Loucy (cell line): ENCODE measurements at regions not wholly inside any gene's neighbourhood (a gene's known extent, or its start where the extent isn't known, plus 50 kb on each side); places are given as distances from the start of the nearest gene placed in this dataset.

ENCODE experiments used
- H2AFZ ChIP-seq: fragments of 200-600 bp; sonication (generic); 2 replicates; pipeline ENCODE4 v1.6.0; 2016; ENCODE audit warnings: antibody characterized with exemption, mild to moderate bottlenecking, low read length, moderate library complexity
- H3F3A ChIP-seq: fragments of 200-600 bp; 2 replicates; pipeline ENCODE4 v1.6.0; 2016; ENCODE audit warnings: antibody characterized with exemption, low read depth, mild to moderate bottlenecking
- H3K27me3 ChIP-seq: fragments of 200-600 bp; sonication (generic); 2 replicates; pipeline ENCODE4 v1.6.1; 2014; ENCODE audit warnings: low read length, mild to moderate bottlenecking; ENCODE audit not compliant: insufficient read depth, poor library complexity, severe bottlenecking
- H3K36me3 ChIP-seq: fragments of 200-600 bp; sonication (generic); 2 replicates; pipeline ENCODE4 v1.6.1; 2016; ENCODE audit warnings: low read length; ENCODE audit not compliant: insufficient read depth
- H3K4me1 ChIP-seq: fragments of 200-600 bp; sonication (generic); 2 replicates; pipeline ENCODE4 v1.5.1; 2014; ENCODE audit warnings: low read length, mild to moderate bottlenecking; ENCODE audit not compliant: insufficient read depth, poor library complexity, severe bottlenecking
- H3K4me2 ChIP-seq: fragments of 200-600 bp; sonication (generic); 2 replicates; pipeline ENCODE4 v1.6.0; 2014; ENCODE audit warnings: antibody characterized with exemption, low read length, low read depth, mild to moderate bottlenecking; ENCODE audit not compliant: poor library complexity, severe bottlenecking
- H3K4me3 ChIP-seq: fragments of 200-600 bp; sonication (generic); 2 replicates; pipeline ENCODE4 v1.5.1; 2014; ENCODE audit warnings: low read length, mild to moderate bottlenecking, mixed read lengths; ENCODE audit not compliant: poor library complexity, severe bottlenecking
- H3K79me2 ChIP-seq: fragments of 200-600 bp; sonication (generic); 2 replicates; pipeline ENCODE4 v1.6.1; 2014; ENCODE audit warnings: low read length; ENCODE audit not compliant: insufficient read depth
- H3K9ac ChIP-seq: fragments of 200-600 bp; sonication (generic); 2 replicates; pipeline ENCODE4 v1.6.0; 2014; ENCODE audit warnings: mild to moderate bottlenecking, low read depth, low read length, moderate library complexity; ENCODE audit not compliant: poor library complexity, severe bottlenecking
- H3K9me2 ChIP-seq: fragments of 200-600 bp; sonication (generic); replicated peaks from 2 replicates; pipeline ENCODE4 v1.6.1; 2016; ENCODE audit warnings: low read depth, low read length, mixed read lengths
- H3K9me3 ChIP-seq: fragments of 200-600 bp; sonication (generic); 2 replicates; pipeline ENCODE4 v1.6.1; 2014; ENCODE audit warnings: mild to moderate bottlenecking, antibody characterized with exemption, low read length, low read depth; ENCODE audit not compliant: insufficient read depth
- H4K20me1 ChIP-seq: fragments of 200-600 bp; sonication (generic); 2 replicates; pipeline ENCODE4 v1.6.0; 2014; ENCODE audit warnings: antibody characterized with exemption, low read length, mild to moderate bottlenecking; ENCODE audit not compliant: insufficient read depth, poor library complexity, severe bottlenecking
- EZH2phosphoT487 ChIP-seq: fragments of 200-600 bp; IDR thresholded peaks from 2 replicates; pipeline ENCODE4 v1.6.1; 2018; ENCODE audit warnings: antibody characterized with exemption, mild to moderate bottlenecking, moderate library complexity, borderline replicate concordance
- TF ChIP-seq, protein P1 (sequence below): fragments of 200-600 bp; sonication (generic); conservative IDR thresholded peaks from 2 replicates; pipeline ENCODE4 v1.5.1; 2014; ENCODE audit warnings: mild to moderate bottlenecking, antibody characterized with exemption, low read length

GRCh38 chr12:104896710-104897109 lies 61.4 kb downstream of the SLC41A2 start:
- H3K4me2 ChIP-seq: no peak overlapping the region
- no peaks in the 10 kb centered on the region for H3K79me2 ChIP-seq
- no peaks in the 10 kb centered on the region for H3F3A ChIP-seq
- H3K9me2 ChIP-seq: no peaks in the 10 kb centered on the region
- H2AFZ ChIP-seq: no peak overlapping the region
- H3K36me3 ChIP-seq: no peaks in the 10 kb centered on the region
- H3K4me1 ChIP-seq: no peaks in the 10 kb centered on the region
- H3K9ac ChIP-seq: no peak overlapping the region
- no peak overlapping the region for H3K4me3 ChIP-seq
- H4K20me1 ChIP-seq: no peaks in the 10 kb centered on the region
- no peaks in the 10 kb centered on the region for H3K27me3 ChIP-seq
- no peak for TF ChIP-seq EZH2phosphoT487
- TF ChIP-seq, protein P1, sequence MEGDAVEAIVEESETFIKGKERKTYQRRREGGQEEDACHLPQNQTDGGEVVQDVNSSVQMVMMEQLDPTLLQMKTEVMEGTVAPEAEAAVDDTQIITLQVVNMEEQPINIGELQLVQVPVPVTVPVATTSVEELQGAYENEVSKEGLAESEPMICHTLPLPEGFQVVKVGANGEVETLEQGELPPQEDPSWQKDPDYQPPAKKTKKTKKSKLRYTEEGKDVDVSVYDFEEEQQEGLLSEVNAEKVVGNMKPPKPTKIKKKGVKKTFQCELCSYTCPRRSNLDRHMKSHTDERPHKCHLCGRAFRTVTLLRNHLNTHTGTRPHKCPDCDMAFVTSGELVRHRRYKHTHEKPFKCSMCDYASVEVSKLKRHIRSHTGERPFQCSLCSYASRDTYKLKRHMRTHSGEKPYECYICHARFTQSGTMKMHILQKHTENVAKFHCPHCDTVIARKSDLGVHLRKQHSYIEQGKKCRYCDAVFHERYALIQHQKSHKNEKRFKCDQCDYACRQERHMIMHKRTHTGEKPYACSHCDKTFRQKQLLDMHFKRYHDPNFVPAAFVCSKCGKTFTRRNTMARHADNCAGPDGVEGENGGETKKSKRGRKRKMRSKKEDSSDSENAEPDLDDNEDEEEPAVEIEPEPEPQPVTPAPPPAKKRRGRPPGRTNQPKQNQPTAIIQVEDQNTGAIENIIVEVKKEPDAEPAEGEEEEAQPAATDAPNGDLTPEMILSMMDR: no peak
- peaks cover 8% of the 10 kb centered on the region; the same call in 1 of the 2 replicates for H3K9me3 ChIP-seq

- Histone ChIP-seq H3K79me2 (no peaks in the 10 kb centered on the region), H3K4me3 (no peak overlapping the region), H3K9me3 (peaks cover 8% of the 10 kb centered on the region; the same call in 1 of the 2 replicates), H3K9me2 (no peaks in the 10 kb centered on the region), H3K4me2 (no peak overlapping the region), H3K27me3 (no peaks in the 10 kb centered on the region), H3K4me1 (no peaks in the 10 kb centered on the region), H2AFZ (no peak overlapping the region), H3K9ac (no peak overlapping the region), H3F3A (no peaks in the 10 kb centered on the region), H4K20me1 (no peaks in the 10 kb centered on the region), H3K36me3 (no peaks in the 10 kb centered on the region)
- TF ChIP-seq, protein P1: no peak
- TF ChIP-seq EZH2phosphoT487: no peak
Observed at GRCh38 chr12:104896146-104896545, 61.9 kb downstream of the SLC41A2 start.

DNA sequence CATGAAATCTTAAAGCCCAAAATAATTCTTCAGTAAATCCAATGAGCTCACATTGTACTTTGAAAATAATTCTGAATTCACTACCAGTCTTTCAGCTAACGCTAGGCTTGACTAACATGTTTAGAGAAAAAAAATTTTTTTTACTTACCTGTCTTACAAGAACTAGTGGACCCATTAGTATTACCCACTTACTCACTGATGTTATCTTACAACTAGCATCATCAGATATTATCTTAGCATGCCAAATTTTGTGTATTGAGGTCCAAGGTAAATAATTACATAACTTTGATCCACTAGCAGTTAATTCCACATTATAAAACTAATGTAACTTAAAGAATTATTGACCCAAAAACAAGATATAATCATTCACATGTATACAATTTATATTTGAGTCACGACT lies 62.7 kb downstream of the SLC41A2 start:
- H3K4me2 ChIP-seq: no peak overlapping the region
- no peak overlapping the region for H3K9ac ChIP-seq
- H3K36me3 ChIP-seq: no peaks in the 10 kb centered on the region
- H3K9me3 ChIP-seq: peaks cover 8% of the 10 kb centered on the region; the same call in 1 of the 2 replicates
- H3F3A ChIP-seq: no peaks in the 10 kb centered on the region
- H2AFZ ChIP-seq: no peak overlapping the region
- TF ChIP-seq, protein P1: no peak
- TF ChIP-seq EZH2phosphoT487: no peak
- no peaks in the 10 kb centered on the region for H3K27me3 ChIP-seq
- H3K9me2 ChIP-seq: no peaks in the 10 kb centered on the region
- no peaks in the 10 kb centered on the region for H3K79me2 ChIP-seq
- H3K4me1 ChIP-seq: no peaks in the 10 kb centered on the region
- no peaks in the 10 kb centered on the region for H4K20me1 ChIP-seq
- H3K4me3 ChIP-seq: no peak overlapping the region
